ENCODE measurements at regions not wholly inside any gene's neighbourhood (a gene's known extent, or its start where the extent isn't known, plus 50 kb on each side); places are given as distances from the start of the nearest gene placed in this dataset.

DNA sequence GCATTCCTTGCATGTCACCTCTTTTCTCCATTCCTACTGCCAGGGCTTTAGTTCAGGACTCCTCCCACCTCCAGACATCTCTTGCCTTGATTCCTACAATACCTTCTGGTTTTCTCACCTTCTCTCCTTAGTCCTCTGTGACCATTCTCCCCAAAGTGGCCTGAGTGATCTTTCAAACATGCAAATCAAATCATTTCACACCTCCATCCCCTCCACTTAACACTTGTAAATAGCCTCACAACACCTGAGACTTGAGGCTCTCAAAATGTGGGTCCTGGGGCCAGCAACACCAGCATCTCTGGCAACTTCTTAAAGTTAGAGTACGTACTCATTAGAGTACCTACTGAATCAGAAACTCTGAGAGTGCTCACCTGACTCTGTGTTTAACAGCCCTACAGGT is 68.4 kb downstream of the RTL9 start:
- ATAC-seq (no peak), FAIRE-seq (no peak), DNase-seq (ENCODE audit: low spot score) (no peak)
- Histone ChIP-seq H3K79me2 (ENCODE audit: insufficient read depth, low read length) (no peaks in the 10 kb centered on the region), H3K4me2 (ENCODE audit: low read depth, low read length) (no peak overlapping the region), H2AFZ (ENCODE audit: low read length) (no peak overlapping the region), H3K4me3 (replicated peaks in 1 of 3; ENCODE audit: insufficient read depth in 1 of 3, low read depth in 2 of 3, low read length in 3 of 3) (no peak overlapping the region), H3K9me3 (ENCODE audit: low read length) (no peaks in the 10 kb centered on the region), H3K27me3 (ENCODE audit: control insufficient read depth in 1 of 2, insufficient read depth in 2 of 2, low read length in 2 of 2) (no peaks in the 10 kb centered on the region), H4K20me1 (ENCODE audit: insufficient read depth, low read length) (no peaks in the 10 kb centered on the region), H3K4me1 (ENCODE audit: insufficient read depth, low read length) (no peaks in the 10 kb centered on the region), H3K9ac (ENCODE audit: insufficient read depth, low read depth, low read length) (no peak overlapping the region), H3K27ac (ENCODE audit: extremely low read length, insufficient read depth, low read length) (no peak overlapping the region), H3K36me3 (replicated peaks in 1 of 2; ENCODE audit: control insufficient read depth in 1 of 2, insufficient read depth in 2 of 2, low read length in 2 of 2) (no peaks in the 10 kb centered on the region)
- POLR2A ChIA-PET: no interaction called here
- CTCF ChIA-PET (ENCODE audit: low intra/inter-chr PET ratio, low total read pairs): no interaction called here
- WGBS (ENCODE audit: low lambda C conversion rate): 80% methylated on average over 1 of the region's 1 CpG
- TF ChIP-seq, protein P1, sequence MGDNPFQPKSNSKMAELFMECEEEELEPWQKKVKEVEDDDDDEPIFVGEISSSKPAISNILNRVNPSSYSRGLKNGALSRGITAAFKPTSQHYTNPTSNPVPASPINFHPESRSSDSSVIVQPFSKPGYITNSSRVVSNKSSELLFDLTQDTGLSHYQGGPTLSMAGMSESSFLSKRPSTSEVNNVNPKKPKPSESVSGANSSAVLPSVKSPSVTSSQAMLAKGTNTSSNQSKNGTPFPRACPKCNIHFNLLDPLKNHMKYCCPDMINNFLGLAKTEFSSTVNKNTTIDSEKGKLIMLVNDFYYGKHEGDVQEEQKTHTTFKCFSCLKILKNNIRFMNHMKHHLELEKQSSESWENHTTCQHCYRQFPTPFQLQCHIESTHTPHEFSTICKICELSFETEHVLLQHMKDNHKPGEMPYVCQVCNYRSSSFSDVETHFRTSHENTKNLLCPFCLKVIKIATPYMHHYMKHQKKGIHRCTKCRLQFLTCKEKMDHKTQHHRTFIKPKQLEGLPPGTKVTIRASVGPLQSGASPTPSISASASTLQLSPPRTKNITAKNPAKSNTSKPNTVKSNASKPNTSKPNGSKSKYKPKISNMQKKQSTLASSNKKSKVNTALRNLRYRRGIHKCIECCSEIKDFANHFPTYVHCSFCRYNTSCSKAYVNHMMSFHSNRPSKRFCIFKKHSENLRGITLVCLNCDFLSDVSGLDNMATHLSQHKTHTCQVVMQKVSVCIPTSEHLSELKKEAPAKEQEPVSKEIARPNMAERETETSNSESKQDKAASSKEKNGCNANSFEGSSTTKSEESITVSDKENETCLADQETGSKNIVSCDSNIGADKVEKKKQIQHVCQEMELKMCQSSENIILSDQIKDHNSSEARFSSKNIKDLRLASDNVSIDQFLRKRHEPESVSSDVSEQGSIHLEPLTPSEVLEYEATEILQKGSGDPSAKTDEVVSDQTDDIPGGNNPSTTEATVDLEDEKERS (CRISPR knock-in tag; IDR thresholded peaks at IDR 0.05): no peak
- TF ChIP-seq PHF5A (CRISPR knock-in tag; IDR thresholded peaks at IDR 0.05; ENCODE audit: low read depth, unreplicated experiment) (no peak), ZFYVE20 (CRISPR knock-in tag; IDR thresholded peaks at IDR 0.05; ENCODE audit: borderline replicate concordance, low read depth) (no peak), KDM3A (CRISPR knock-in tag; IDR thresholded peaks at IDR 0.05; ENCODE audit: low read depth) (no peak), ZNF121 (CRISPR knock-in tag; IDR thresholded peaks at IDR 0.05) (no peak), GATAD2A (CRISPR knock-in tag; IDR thresholded peaks at IDR 0.05) (no peak), ZFP62 (CRISPR knock-in tag; IDR thresholded peaks at IDR 0.05) (no peak), CBX5 (CRISPR knock-in tag; IDR thresholded peaks at IDR 0.05; ENCODE audit: borderline replicate concordance) (no peak), ZBTB7B (CRISPR knock-in tag; IDR thresholded peaks at IDR 0.05) (no peak), CEBPG (CRISPR knock-in tag; IDR thresholded peaks at IDR 0.05) (no peak), KAT8 (CRISPR knock-in tag; IDR thresholded peaks at IDR 0.05) (no peak), ZFP36L1 (CRISPR knock-in tag; IDR thresholded peaks at IDR 0.05) (no peak), ZFX (CRISPR knock-in tag; IDR thresholded peaks at IDR 0.05; ENCODE audit: low read depth) (no peak), XRCC5 (optimal IDR thresholded peaks at IDR 0.05; ENCODE audit: low read length) (no peak), CCAR2 (optimal IDR thresholded peaks at IDR 0.05; ENCODE audit: low read depth, low read length) (no peak)
- TF ChIP-seq, protein P2, sequence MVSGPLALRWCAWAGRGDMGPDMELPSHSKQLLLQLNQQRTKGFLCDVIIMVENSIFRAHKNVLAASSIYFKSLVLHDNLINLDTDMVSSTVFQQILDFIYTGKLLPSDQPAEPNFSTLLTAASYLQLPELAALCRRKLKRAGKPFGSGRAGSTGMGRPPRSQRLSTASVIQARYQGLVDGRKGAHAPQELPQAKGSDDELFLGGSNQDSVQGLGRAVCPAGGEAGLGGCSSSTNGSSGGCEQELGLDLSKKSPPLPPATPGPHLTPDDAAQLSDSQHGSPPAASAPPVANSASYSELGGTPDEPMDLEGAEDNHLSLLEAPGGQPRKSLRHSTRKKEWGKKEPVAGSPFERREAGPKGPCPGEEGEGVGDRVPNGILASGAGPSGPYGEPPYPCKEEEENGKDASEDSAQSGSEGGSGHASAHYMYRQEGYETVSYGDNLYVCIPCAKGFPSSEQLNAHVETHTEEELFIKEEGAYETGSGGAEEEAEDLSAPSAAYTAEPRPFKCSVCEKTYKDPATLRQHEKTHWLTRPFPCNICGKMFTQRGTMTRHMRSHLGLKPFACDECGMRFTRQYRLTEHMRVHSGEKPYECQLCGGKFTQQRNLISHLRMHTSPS (CRISPR knock-in tag; IDR thresholded peaks at IDR 0.05; ENCODE audit: low read depth): no peak
- TF ChIP-seq, protein P3, sequence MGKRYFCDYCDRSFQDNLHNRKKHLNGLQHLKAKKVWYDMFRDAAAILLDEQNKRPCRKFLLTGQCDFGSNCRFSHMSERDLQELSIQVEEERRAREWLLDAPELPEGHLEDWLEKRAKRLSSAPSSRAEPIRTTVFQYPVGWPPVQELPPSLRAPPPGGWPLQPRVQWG (CRISPR knock-in tag; IDR thresholded peaks at IDR 0.05; ENCODE audit: borderline replicate concordance, low read depth): no peak
- TF ChIP-seq, protein P4, sequence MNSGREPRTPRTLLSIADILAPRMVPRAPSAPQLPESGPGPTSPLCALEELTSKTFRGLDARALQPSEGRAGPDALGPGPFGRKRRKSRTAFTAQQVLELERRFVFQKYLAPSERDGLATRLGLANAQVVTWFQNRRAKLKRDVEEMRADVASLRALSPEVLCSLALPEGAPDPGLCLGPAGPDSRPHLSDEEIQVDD (CRISPR knock-in tag; IDR thresholded peaks at IDR 0.05; ENCODE audit: borderline replicate concordance): no peak
- TF ChIP-seq, protein P5, sequence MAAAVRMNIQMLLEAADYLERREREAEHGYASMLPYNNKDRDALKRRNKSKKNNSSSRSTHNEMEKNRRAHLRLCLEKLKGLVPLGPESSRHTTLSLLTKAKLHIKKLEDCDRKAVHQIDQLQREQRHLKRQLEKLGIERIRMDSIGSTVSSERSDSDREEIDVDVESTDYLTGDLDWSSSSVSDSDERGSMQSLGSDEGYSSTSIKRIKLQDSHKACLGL (CRISPR knock-in tag; IDR thresholded peaks at IDR 0.05): no peak
- TF ChIP-seq, protein P6, sequence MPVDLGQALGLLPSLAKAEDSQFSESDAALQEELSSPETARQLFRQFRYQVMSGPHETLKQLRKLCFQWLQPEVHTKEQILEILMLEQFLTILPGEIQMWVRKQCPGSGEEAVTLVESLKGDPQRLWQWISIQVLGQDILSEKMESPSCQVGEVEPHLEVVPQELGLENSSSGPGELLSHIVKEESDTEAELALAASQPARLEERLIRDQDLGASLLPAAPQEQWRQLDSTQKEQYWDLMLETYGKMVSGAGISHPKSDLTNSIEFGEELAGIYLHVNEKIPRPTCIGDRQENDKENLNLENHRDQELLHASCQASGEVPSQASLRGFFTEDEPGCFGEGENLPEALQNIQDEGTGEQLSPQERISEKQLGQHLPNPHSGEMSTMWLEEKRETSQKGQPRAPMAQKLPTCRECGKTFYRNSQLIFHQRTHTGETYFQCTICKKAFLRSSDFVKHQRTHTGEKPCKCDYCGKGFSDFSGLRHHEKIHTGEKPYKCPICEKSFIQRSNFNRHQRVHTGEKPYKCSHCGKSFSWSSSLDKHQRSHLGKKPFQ (CRISPR knock-in tag; IDR thresholded peaks at IDR 0.05; ENCODE audit: insufficient replicate concordance): no peak
- no TSS peak for BruUV-seq (replicated peaks)
- in situ Hi-C loops (cut with HindIII; ENCODE audit: extremely low pct_ligation_motif_present, low pct_unique_long_range_greater_than_20kb): no loop called here
- intact Hi-C loops (cut with micrococcal nuclease; ENCODE audit: unreplicated experiment): no loop called here

All from HepG2 (cell line).